GM12875 (cell line): ENCODE measurements at regions not wholly inside any gene's neighbourhood (a gene's known extent, or its start where the extent isn't known, plus 50 kb on each side); places are given as distances from the start of the nearest gene placed in this dataset.
"Not testable (repeated sequence)": the region's sequence is repeated elsewhere in the genome, so short reads cannot be mapped to it uniquely, and the experiment has no call there.

ENCODE experiments used
- H3K4me3 ChIP-seq: one replicate; pipeline ENCODE4 v1.5.1; 2011; ENCODE audit warnings: low read depth, low read length, control low read depth
- TF ChIP-seq, protein P1 (sequence below): IDR thresholded peaks from 2 replicates; pipeline ENCODE4 v1.5.1; 2011; ENCODE audit warnings: low read depth, mild to moderate bottlenecking, control low read depth, inconsistent platforms, low read length, moderate library complexity, borderline replicate concordance; ENCODE audit not compliant: insufficient read depth

DNA sequence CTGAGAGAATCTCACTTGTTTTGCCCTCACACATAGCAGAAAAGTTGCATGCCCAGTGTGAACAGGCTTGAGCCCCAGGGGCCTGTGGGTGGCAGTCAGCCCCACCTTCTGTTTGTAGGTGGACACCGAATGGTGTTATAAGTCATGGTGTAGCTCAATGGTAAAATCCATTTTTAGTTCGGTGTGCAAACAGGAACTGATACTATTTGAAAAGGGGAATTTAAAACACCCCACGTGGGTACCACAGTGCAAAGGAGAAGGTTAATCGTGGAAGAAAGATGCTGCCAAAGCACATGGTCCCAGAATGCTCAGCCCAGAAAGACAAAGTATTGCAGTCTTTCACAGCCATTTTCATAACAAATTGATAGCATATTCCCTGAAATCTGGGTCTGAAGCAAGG, 71.8 kb upstream of the GZMB start:
- TF ChIP-seq, protein P1, sequence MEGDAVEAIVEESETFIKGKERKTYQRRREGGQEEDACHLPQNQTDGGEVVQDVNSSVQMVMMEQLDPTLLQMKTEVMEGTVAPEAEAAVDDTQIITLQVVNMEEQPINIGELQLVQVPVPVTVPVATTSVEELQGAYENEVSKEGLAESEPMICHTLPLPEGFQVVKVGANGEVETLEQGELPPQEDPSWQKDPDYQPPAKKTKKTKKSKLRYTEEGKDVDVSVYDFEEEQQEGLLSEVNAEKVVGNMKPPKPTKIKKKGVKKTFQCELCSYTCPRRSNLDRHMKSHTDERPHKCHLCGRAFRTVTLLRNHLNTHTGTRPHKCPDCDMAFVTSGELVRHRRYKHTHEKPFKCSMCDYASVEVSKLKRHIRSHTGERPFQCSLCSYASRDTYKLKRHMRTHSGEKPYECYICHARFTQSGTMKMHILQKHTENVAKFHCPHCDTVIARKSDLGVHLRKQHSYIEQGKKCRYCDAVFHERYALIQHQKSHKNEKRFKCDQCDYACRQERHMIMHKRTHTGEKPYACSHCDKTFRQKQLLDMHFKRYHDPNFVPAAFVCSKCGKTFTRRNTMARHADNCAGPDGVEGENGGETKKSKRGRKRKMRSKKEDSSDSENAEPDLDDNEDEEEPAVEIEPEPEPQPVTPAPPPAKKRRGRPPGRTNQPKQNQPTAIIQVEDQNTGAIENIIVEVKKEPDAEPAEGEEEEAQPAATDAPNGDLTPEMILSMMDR = no peak
- H3K4me3 ChIP-seq = no peak overlapping the region

DNA sequence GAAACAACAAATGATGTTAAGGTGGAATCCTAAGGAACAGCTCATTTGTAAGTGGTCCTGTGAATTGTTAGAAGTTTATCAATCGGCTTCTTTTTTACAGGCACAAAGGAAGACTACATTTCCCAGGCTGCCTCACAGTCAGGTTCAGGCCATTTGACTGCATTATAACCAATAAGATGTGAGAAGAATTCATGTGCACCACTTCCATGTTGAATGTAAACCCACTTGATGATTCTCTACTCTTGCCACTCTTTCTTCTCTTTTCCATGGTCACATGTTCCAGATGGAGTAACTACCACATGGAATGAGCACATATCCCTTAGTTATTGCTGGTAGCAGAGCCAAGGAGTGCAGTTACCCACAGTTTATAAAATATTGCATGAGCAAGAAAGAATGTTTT, 67.1 kb upstream of the GZMB start:
- TF ChIP-seq, protein P1 = no peak
- H3K4me3 ChIP-seq = no peak overlapping the region

DNA sequence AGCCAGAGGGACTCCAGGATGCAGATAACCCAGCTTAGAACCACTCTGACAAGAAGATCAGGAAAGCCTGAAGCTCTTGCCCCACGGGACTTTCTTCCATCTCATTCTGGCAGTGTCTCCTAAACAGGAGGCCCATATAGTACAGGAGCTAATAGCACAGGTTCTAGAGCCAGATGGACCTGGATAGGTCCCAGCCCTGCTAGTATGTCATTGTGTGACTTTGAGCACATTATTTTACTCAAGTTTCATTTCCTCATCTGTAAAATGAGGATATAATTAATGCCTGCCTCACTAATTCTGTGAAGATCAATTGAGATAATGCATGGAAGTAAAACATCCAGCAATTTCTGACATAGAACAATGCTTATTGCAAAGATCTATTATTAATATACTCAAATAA, 66.5 kb upstream of the GZMB start:
- H3K4me3 ChIP-seq = no peak overlapping the region
- TF ChIP-seq, protein P1 = no peak

DNA sequence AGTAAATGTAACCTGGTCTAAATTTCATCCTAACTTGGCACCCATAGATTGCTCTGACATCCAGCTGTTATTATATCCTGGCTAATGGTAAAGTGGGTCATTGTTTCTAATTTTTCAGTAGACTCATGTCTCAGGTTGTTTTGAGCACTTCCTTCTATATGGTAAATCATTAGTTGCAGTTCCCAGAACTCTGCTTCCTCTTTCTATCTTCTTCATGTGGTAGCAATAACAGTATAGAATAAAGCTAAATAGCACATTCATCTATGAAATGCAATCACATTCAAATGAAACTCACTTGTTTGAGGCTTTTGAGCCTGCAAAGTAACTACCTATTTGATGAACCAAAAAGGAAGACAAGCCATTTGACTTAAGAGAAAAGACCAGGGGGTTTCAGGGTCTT, 65.1 kb upstream of the GZMB start:
- no peak overlapping the region for H3K4me3 ChIP-seq
- TF ChIP-seq, protein P1 = no peak

DNA sequence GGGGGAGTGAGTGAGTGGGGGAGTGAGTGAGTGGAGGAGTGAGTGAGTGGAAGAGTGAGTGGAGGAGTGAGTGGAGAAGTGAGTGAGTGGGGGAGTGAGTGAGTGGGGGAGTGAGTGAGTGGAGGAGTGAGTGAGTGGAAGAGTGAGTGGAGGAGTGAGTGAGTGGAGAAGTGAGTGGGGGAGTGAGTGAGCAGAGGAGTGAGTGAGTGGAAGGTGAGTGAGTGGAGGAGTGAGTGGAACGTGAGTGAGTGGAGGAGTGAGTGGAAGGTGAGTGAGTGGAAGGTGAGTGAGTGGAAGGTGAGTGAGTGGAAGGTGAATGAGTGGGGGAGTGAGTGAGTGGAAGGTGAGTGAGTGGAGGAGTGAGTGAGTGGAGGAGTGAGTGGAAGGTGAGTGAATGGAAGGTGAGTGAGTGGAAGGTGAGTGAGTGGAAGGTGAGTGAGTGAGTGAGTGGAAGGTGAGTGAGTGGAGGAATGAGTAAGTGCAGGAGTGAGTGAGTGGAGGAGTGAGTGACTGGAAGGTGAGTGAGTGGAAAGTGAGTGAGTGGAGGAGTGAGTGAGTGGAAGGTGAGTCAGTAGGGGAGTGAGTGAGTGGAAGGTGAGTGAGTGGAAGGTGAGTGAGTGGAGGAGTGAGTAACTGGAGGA, 62.4 kb upstream of the GZMB start:
- H3K4me3 ChIP-seq = not testable (repeated sequence)

DNA sequence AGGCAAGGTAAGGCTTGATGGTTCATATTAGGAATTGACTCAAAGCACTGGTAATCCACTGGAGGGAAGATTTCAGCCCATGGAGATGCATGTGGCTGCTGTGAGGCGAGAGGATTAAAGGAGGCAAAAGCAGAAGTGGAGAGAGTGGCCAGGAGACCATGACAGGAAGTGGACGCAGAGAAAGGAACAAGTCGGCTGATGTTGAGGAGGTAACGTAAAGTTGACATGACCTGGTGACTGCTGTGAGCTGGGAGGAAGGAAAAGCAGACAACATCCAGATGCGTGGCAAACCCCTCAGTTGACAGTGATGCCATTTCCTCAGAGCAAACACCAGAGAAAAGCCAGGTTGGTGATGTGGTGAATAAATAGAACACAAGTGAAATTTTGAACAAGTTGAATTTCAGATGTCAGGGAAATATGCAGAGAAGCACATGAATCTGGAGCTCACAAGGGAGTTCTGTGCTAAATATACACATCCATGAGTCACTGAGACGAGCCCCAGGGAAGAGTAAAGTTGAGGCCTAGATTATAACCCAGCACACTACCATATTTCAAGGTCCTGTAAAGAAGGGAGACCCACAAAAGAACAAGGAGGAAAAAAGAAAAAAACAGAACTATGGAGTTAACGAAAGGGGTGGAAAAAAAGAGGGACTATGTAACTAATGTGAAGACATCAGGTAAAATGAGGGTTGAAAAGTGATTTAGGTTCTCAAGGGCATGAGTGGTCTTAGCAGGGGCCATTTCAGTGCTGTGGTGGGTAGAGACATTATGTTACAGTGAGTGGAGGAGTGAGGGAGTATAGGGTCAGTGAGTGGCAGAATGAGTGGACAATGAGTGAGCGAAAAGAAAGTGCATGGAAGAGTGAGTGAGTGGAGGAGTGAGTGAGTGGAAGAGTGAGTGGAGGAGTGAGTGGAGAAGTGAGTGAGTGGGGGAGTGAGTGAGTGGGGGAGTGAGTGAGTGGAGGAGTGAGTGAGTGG, 61.6 kb upstream of the GZMB start:
- TF ChIP-seq, protein P1 = no peak
- no peak overlapping the region for H3K4me3 ChIP-seq

DNA sequence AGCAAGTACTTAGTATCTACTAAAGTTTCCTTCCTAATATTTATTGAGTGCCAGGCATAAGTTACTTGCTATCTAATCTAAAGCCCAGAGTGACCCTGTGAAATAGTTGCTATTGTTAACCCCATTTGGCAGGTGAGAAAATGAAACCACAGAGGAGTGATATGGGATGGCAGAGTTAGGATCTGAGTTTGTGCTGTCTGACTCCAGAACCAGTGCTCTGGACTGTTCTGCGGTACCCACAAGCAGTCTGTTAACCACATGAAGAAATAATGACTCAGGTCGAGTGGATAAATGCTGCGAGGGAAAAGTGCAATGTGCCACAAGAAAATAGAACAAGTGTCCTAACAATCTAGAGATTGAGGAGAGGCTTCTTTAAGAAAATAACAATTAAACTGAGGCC, 60.7 kb upstream of the GZMB start:
- H3K4me3 ChIP-seq = no peak overlapping the region
- TF ChIP-seq, protein P1 = no peak
